ENCODE measurements at regions not wholly inside any gene's neighbourhood (a gene's known extent, or its start where the extent isn't known, plus 50 kb on each side); places are given as distances from the start of the nearest gene placed in this dataset.
"Not testable (repeated sequence)": the region's sequence is repeated elsewhere in the genome, so short reads cannot be mapped to it uniquely, and the experiment has no call there.

DNA sequence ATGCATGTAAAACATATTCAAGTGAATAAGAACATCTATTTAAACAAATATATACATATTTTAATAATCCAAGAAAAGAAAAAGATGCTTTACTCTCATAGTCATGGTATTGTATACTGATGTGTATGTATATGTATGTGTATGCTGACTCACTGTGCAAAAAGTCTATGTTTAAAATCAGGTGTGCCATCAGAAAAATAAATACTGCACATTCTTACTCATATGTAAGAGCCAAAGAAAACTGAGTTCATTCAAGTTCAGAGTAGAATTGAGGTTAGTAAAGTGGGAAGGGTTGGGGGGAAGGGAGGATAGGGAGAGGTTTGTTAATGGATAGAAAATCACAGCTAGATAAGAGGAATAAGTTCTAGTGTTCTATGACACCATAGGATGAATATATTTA is 403.9 kb upstream of the SMIM31 start:
- Mint-ChIP-seq H3K4me3 (no peak overlapping the region), H3K4me1 (ENCODE audit: low read depth) (no peaks in the 10 kb centered on the region), H3K9me3 (peaks cover 2% of the 10 kb centered on the region), H3K27me3 (ENCODE audit: low read depth) (peaks cover 2% of the 10 kb centered on the region), H3K27ac (no peak overlapping the region), H3K36me3 (ENCODE audit: low read depth) (no peaks in the 10 kb centered on the region)
- intact Hi-C loops (cut with micrococcal nuclease) = no loop called here
- DNase-seq = no peak
- CTCF ChIA-PET = no interaction called here

DNA sequence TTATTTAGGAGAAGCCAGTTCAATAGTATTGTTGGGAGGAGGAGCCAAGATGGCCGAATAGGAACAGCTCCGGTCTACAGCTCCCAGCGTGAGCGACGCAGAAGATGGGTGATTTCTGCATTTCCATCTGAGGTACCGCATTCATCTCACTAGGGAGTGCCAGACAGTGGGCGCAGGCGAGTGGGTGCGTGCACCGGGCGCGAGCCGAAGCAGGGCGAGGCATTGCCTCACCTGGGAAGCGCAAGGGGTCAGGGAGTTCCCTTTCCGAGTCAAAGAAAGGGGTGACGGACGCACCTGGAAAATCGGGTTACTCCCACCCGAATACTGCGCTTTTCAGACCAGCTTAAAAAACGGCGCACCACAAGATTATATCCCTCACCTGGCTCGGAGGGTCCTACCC is 403.2 kb upstream of the SMIM31 start:
- H3K27me3 Mint-ChIP-seq (ENCODE audit: low read depth); H3K4me1 Mint-ChIP-seq (ENCODE audit: low read depth); CTCF ChIA-PET; intact Hi-C loops (cut with micrococcal nuclease); H3K4me3 Mint-ChIP-seq; H3K9me3 Mint-ChIP-seq; H3K36me3 Mint-ChIP-seq (ENCODE audit: low read depth); H3K27ac Mint-ChIP-seq; DNase-seq: not testable (repeated sequence)

DNA sequence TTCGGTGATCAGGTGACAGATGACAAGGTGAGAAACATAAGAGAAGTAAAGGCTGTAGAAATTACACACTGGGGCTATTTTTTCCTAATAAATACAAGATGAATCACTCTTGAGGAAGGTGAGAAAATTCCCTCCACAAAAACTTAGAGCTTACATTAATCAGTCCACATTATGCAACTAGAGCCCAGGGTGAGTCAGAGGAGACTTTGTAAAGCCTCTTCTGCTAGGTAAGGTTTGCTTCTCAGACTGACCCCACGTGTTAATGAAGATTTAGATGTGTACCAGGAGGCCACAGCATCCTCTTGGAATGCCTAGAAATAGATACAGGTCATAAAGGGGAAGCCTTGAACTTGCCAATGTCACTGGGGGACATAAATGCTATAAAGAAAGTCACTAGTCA is 396.0 kb upstream of the SMIM31 start:
- intact Hi-C loops (cut with micrococcal nuclease) = no loop called here
- Mint-ChIP-seq H3K4me3 (no peak overlapping the region), H3K27me3 (ENCODE audit: low read depth) (no peaks in the 10 kb centered on the region), H3K4me1 (ENCODE audit: low read depth) (no peaks in the 10 kb centered on the region), H3K27ac (no peak overlapping the region), H3K36me3 (ENCODE audit: low read depth) (no peaks in the 10 kb centered on the region), H3K9me3 (no peaks in the 10 kb centered on the region)
- CTCF ChIA-PET = no interaction called here
- no peak for DNase-seq

DNA sequence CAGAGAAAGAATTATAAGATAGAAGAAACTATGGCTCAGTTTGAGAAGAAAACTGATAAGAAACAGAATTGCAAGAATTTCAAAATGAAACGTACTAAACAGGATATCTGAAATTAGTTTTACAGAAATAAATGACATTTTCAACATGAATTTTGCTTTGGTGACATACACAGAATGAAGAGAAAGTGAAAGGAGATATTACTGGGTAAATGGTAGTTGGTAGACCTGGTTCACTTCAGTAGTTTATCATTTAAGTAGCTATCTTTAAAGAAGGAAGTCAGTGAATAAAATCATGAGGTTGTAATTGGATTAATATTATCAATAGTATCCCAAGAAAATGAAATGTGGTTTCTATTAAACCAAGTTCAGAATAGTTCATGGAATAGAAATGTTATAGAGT is 395.5 kb upstream of the SMIM31 start:
- Mint-ChIP-seq H3K4me1 (ENCODE audit: low read depth) (no peaks in the 10 kb centered on the region), H3K27ac (no peak overlapping the region), H3K4me3 (no peak overlapping the region), H3K36me3 (ENCODE audit: low read depth) (no peaks in the 10 kb centered on the region), H3K27me3 (ENCODE audit: low read depth) (no peaks in the 10 kb centered on the region), H3K9me3 (no peaks in the 10 kb centered on the region)
- intact Hi-C loops (cut with micrococcal nuclease) = no loop called here
- CTCF ChIA-PET = no interaction called here
- no peak for DNase-seq

DNA sequence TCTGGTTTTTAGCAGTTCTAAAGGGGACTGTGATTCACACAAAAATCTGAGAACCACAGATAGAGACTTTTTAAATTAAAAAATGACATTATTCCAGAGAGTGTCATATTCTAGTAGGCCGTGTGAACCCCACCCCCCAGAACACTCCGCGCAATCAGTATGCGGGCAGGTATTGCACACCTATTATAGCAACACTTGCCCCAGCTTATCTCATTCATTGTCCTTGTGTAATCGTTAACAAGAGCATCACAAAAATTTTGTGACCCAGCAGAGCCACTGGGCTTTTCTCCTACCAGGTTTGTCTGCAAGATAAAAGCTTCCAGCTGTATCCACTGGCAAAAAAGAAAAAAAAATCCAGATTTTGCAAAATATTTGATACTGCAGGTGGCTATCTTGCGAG is 394.1 kb upstream of the SMIM31 start:
- DNase-seq = no peak
- Mint-ChIP-seq H3K4me3 (no peak overlapping the region), H3K9me3 (no peaks in the 10 kb centered on the region), H3K36me3 (ENCODE audit: low read depth) (no peaks in the 10 kb centered on the region), H3K27ac (no peak overlapping the region), H3K27me3 (ENCODE audit: low read depth) (no peaks in the 10 kb centered on the region), H3K4me1 (ENCODE audit: low read depth) (no peaks in the 10 kb centered on the region)
- intact Hi-C loops (cut with micrococcal nuclease) = no loop called here
- CTCF ChIA-PET = no interaction called here

DNA sequence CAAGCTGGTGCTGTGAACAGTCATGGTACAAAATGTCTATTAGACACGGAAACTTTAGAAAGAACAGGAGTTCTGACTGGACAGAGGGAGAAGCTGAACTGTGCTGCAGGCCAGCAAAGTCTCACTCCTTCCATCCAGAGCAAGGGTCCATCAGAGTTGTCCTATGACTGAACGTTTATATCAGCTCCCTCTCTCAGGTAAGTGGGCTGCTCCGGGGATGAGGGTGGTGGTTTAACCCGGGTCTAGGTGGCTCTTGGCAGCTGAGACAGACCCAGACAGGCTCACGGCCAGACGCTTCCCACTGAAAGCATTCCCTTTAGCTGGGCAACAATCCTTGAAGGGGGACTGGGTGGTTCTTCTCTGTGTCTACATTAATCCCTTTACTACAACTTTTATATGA is 385.0 kb upstream of the SMIM31 start:
- CTCF ChIA-PET = no interaction called here
- no peak for DNase-seq
- H3K36me3 Mint-ChIP-seq (ENCODE audit: low read depth) = no peaks in the 10 kb centered on the region
- no peaks in the 10 kb centered on the region for H3K27me3 Mint-ChIP-seq (ENCODE audit: low read depth)
- H3K4me1 Mint-ChIP-seq (ENCODE audit: low read depth) = no peaks in the 10 kb centered on the region
- intact Hi-C loops (cut with micrococcal nuclease) = no loop called here
- no peak overlapping the region for H3K4me3 Mint-ChIP-seq
- no peaks in the 10 kb centered on the region for H3K9me3 Mint-ChIP-seq
- no peak overlapping the region for H3K27ac Mint-ChIP-seq

DNA sequence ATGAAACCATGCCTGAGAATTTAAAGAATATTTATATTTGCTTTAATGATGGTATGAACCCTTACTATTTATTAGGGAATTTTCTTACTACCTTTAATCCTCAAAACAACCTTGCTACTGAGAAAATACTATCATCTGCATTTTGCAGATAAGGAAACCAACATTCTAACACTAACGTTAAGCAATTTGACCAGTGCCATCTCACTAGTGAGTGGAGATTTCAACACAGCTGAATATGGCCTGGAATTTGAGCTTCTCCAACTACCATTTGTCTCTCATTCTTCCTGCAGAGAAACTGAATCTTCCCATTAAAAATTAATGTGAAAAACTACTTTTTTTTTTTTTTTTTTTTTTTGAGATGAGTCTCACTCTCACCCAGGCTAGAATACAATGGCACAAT is 380.9 kb upstream of the SMIM31 start:
- Mint-ChIP-seq H3K4me1 (ENCODE audit: low read depth) (no peaks in the 10 kb centered on the region), H3K9me3 (no peaks in the 10 kb centered on the region), H3K27ac (no peak overlapping the region), H3K36me3 (ENCODE audit: low read depth) (no peaks in the 10 kb centered on the region), H3K4me3 (no peak overlapping the region), H3K27me3 (ENCODE audit: low read depth) (no peaks in the 10 kb centered on the region)
- no peak for DNase-seq
- CTCF ChIA-PET = no interaction called here
- intact Hi-C loops (cut with micrococcal nuclease) = no loop called here

DNA sequence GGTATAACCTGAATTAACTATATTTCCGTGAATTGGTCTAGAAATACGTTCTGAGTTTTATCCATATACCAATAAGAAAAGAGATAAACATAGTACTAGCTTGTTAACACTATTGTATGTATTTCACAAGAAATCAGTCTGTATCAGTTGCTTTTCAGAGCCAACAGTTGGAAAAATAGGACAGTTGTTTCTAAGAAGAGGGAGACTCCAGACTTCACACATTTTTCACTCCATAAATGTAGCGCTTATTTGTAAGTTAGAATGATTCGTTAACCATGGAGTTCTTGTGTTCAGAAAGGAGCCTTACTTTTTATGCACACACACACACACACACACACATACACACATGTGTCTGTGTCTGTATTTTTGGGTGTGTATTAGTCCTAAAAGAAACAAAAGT is 376.7 kb upstream of the SMIM31 start:
- DNase-seq = no peak
- no peaks in the 10 kb centered on the region for H3K36me3 Mint-ChIP-seq (ENCODE audit: low read depth)
- peaks cover 15% of the 10 kb centered on the region for H3K27me3 Mint-ChIP-seq (ENCODE audit: low read depth)
- intact Hi-C loops (cut with micrococcal nuclease) = no loop called here
- H3K4me3 Mint-ChIP-seq = no peak overlapping the region
- CTCF ChIA-PET = no interaction called here
- no peaks in the 10 kb centered on the region for H3K9me3 Mint-ChIP-seq
- H3K27ac Mint-ChIP-seq = no peak overlapping the region
- H3K4me1 Mint-ChIP-seq (ENCODE audit: low read depth) = no peaks in the 10 kb centered on the region

DNA sequence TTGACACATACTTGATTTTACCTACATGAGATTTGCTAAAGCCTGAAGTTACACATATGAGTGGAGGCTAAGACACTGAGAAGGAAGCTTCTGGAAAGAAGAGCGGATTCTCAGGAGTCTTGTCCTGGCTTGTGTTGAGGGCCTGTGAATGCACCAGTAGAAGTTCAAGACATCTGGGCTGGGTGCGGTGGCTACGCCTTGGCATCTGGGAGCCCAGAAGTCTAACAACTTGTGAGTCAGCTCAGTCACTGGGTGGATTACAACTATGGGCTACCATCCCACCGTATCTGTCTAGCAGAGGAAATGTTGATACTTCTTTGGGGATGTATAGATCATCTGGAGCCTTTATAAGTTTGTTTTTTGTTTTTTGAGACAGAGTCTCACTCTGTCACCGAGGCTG is 375.6 kb upstream of the SMIM31 start:
- Mint-ChIP-seq H3K4me3 (no peak overlapping the region), H3K27me3 (ENCODE audit: low read depth) (peaks cover 25% of the 10 kb centered on the region), H3K9me3 (no peaks in the 10 kb centered on the region), H3K4me1 (ENCODE audit: low read depth) (no peaks in the 10 kb centered on the region), H3K27ac (no peak overlapping the region), H3K36me3 (ENCODE audit: low read depth) (no peaks in the 10 kb centered on the region)
- no peak for DNase-seq
- intact Hi-C loops (cut with micrococcal nuclease) = no loop called here
- CTCF ChIA-PET = interaction anchor here (0.6 kb wide), 1 partner anchor 382 kb away, joined by 10 read pairs; no protein-coding TSS in a partner anchor

DNA sequence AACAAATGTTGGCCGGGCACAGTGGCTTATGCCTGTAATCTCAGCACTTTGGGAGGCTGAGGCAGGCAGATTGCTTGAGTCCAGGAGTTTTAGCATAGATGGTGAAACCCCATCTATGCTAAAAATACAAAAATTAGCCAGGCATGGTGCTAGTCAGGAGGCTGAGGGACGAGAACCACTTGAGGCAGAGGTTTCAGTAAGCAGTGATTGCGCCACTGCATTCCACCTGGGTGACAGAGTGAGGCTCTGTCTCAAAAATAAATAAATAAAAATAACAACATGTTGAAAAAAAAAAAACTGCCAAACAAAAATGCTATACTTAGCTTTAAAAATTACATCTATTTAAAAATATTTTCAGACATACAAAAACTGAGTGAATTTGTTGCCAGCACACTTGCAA is 374.2 kb upstream of the SMIM31 start:
- intact Hi-C loops (cut with micrococcal nuclease) = no loop called here
- no peak for DNase-seq
- H3K27me3 Mint-ChIP-seq (ENCODE audit: low read depth) = peaks cover 33% of the 10 kb centered on the region
- no peaks in the 10 kb centered on the region for H3K4me1 Mint-ChIP-seq (ENCODE audit: low read depth)
- H3K9me3 Mint-ChIP-seq = no peaks in the 10 kb centered on the region
- no peak overlapping the region for H3K4me3 Mint-ChIP-seq
- no peaks in the 10 kb centered on the region for H3K36me3 Mint-ChIP-seq (ENCODE audit: low read depth)
- CTCF ChIA-PET = no interaction called here
- H3K27ac Mint-ChIP-seq = no peak overlapping the region

DNA sequence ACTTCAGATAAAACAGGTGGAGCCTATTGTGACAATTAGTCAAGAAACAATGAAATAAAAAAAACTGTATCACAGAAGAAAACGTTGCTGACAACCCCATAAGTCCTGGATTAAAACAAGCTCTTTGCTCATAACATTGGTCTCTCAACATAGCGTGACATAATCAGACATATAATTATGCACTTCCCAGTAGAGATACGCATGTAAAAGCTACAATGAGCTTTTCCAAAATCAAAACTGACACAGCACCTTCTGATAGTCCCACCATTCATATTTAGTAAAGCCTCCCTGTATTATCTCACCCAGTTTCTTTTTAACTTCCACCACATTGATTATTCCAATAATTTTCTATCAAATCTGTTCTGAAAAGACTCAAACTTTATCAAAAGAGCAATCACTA is 372.1 kb upstream of the SMIM31 start:
- H3K9me3 Mint-ChIP-seq = no peaks in the 10 kb centered on the region
- H3K4me1 Mint-ChIP-seq (ENCODE audit: low read depth) = no peaks in the 10 kb centered on the region
- intact Hi-C loops (cut with micrococcal nuclease) = no loop called here
- no peak overlapping the region for H3K27ac Mint-ChIP-seq
- H3K27me3 Mint-ChIP-seq (ENCODE audit: low read depth) = peaks cover 43% of the 10 kb centered on the region
- DNase-seq = no peak
- H3K36me3 Mint-ChIP-seq (ENCODE audit: low read depth) = no peaks in the 10 kb centered on the region
- no peak overlapping the region for H3K4me3 Mint-ChIP-seq
- CTCF ChIA-PET = no interaction called here

DNA sequence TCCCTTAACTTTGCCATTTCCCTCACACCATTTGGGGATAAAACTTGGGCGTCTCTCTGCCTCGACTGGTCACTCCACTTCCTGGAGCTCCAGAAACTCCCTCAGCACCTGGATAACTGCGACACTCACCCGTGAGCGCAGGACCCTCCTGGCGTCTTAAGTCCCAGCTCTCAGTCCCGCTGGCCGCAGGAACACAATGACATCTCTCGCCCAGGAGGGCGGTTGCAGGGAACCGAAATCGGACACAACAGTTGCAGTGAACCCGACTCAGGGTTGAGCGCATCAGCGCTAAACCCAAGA is 370.9 kb upstream of the SMIM31 start:
- no peak for DNase-seq
- CTCF ChIA-PET = no interaction called here
- H3K4me3 Mint-ChIP-seq = no peak overlapping the region
- H3K4me1 Mint-ChIP-seq (ENCODE audit: low read depth) = no peaks in the 10 kb centered on the region
- no peaks in the 10 kb centered on the region for H3K36me3 Mint-ChIP-seq (ENCODE audit: low read depth)
- H3K27ac Mint-ChIP-seq = no peak overlapping the region
- intact Hi-C loops (cut with micrococcal nuclease) = no loop called here
- H3K27me3 Mint-ChIP-seq (ENCODE audit: low read depth) = peaks cover 43% of the 10 kb centered on the region
- no peaks in the 10 kb centered on the region for H3K9me3 Mint-ChIP-seq

DNA sequence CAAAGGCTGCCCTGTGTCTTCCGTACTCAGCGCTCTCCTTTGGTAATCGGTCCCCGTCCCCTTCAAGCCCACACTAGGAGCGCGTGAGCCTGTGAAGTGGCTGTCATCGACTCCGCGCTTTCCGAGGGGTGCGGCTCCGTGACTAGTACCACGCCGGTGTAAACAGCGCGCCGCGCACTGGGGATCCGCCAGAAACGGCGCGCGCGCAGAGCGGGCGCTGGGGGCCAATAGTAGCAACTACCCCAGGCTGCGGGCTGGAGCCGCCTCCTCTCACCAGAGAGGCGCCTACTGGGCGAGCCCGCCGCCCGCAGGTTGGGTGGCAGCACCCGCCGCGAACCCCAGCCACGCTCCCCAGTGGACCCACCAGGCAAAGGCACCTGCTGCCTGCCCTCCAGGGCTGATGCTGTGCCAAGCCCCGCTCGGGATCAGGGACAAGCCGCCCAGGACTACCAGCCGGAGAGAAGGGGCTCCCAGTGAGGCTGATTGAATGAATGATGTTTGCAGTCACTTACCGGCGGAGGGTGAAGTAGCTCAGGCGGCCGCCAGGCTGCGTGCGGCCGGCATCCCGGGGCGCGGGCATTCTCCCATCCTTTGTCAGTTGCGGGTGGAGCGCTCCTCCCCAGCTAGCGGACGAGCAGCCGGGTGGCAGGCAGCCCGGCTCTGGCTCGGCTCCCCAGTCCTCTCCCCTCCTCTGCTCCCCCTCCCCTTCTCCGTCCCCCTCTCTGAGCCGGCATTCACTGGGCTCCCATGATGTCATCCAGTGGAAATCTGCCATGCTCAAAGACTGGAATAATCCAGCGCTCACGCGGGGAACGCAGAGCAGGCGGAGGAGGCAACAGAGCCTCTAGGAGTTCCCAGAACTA is 370.3 kb upstream of the SMIM31 start:
- intact Hi-C loops (cut with micrococcal nuclease) = no loop called here
- DNase-seq = no peak
- H3K36me3 Mint-ChIP-seq (ENCODE audit: low read depth) = no peaks in the 10 kb centered on the region
- CTCF ChIA-PET = no interaction called here
- peaks cover 43% of the 10 kb centered on the region for H3K27me3 Mint-ChIP-seq (ENCODE audit: low read depth)
- no peaks in the 10 kb centered on the region for H3K9me3 Mint-ChIP-seq
- no peak overlapping the region for H3K4me3 Mint-ChIP-seq
- no peaks in the 10 kb centered on the region for H3K4me1 Mint-ChIP-seq (ENCODE audit: low read depth)
- no peak overlapping the region for H3K27ac Mint-ChIP-seq

DNA sequence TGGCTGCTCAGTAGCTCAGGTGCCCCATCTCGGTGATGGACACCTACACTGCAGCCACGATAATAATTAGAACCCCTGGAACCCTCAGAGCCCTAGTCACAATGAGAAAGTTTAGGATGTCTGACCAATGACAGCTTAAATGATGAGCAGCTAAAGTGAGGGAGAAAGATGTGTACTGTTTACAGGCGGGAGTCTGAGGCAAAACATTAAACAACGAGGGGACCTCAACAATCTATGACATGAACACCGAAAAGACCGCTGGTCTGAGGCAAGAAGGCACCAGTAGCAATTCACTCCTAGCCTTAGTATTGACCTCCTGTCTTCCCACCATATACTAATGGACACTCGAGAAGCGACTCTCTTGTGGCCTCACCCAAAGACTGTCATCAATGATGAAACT is 369.5 kb upstream of the SMIM31 start:
- intact Hi-C loops (cut with micrococcal nuclease) = no loop called here
- CTCF ChIA-PET = no interaction called here

More for the DNA sequence above, 369.5 kb upstream of the SMIM31 start:
- H3K27me3 Mint-ChIP-seq (ENCODE audit: low read depth) = peaks cover 42% of the 10 kb centered on the region
- no peaks in the 10 kb centered on the region for H3K4me1 Mint-ChIP-seq (ENCODE audit: low read depth)
- H3K4me3 Mint-ChIP-seq = no peak overlapping the region
- no peaks in the 10 kb centered on the region for H3K36me3 Mint-ChIP-seq (ENCODE audit: low read depth)
- H3K27ac Mint-ChIP-seq = no peak overlapping the region
- H3K9me3 Mint-ChIP-seq = no peaks in the 10 kb centered on the region
- no peak for DNase-seq
